ENCODE measurements at regions not wholly inside any gene's neighbourhood (a gene's known extent, or its start where the extent isn't known, plus 50 kb on each side); places are given as distances from the start of the nearest gene placed in this dataset.
"Not testable (repeated sequence)": the region's sequence is repeated elsewhere in the genome, so short reads cannot be mapped to it uniquely, and the experiment has no call there.

GRCh38 chr20:17872959-17873358 is 95.6 kb downstream of the SNX5 start:
- no peak for DNase-seq

DNA sequence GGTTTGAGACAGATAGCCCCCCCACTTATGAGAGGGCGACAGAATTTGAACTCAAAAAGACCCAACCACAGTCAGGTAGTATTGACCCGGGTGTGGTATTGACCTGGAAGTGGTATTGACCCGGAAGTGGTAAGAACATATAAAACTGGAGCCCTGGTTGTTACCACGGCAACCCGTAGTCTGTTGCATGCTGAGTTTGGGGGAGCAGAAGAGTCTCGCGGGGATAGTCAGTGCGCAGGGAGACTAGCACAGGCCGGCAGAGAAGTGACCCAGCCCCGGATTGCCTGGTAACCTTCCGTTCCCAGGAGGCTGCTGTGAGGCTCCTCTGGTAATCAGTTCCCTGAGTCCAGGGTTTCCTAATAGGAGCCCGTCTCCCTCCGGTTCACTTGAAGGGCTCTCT is 96.2 kb downstream of the SNX5 start:
- DNase-seq, result no peak

- no peak for DNase-seq
These were observed 96.7 kb downstream of the SNX5 start for GRCh38 chr20:17871886-17872285.

- DNase-seq, result no peak
These were observed 97.4 kb downstream of the SNX5 start for GRCh38 chr20:17871181-17871580.

DNA sequence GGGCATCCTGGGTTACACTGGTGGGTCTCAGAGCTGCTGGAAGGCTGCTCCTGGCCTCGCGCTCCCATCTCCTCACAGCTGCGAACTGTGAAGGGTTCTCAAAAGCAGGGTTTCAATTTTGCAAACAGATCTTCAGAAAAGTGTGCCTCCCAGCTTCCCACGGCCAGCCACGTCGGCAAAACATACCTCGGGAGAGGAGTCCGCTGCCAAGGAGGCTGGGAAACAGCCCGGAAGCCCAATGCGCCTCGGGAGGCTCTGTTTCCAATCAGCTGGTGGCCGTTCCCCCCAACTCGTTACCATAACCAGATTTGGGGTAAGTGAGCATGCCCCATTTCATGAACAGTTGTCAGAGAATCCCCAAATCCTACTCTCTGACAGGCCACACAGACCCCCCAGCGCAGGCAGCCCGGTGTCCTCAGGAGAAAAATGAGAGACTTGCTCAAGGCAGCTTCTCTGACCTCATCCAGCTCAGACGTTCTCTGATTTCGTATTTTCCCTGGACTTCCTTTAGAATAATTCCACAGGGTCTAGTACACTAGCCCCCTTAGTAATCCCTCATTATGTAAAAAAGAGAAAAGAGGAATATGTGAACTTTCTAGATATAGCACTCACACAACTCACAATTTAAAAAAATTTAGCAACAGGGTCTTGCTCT is 98.4 kb downstream of the SNX5 start:
- DNase-seq, result no peak

DNA sequence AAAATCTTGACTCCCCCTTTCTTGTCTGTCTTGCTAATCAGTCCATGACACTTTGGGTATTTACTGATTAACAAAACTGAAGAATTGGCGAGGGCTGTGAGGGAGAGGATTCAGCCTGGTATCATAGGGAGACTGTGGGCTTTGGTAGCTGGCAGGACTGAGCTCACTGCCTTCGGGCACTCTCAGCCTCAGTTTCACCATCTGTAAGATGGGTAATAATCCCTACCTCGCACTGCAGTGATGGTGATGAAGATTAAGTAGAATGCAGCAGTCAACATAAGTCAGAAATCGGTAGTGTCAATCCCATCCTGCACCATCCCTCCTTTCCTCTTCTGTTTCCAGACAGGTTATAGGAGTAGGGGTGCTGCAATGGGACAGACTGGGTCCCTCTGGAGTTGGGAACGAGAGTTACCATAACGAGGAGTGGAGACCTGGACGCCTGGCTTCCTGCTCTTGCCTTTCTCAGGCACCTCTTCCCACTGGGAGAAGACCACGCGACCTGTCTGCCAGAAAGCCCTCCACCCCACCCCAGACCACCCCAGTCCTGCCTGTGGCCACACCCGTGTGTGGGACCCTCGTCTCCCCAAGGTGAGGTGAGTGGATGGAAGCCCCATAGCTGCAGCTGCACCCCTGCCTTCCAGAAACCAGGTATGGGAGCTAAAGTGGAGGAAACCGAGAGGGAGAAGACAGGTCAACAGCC is 99.1 kb downstream of the SNX5 start:
- no peak for DNase-seq

DNA sequence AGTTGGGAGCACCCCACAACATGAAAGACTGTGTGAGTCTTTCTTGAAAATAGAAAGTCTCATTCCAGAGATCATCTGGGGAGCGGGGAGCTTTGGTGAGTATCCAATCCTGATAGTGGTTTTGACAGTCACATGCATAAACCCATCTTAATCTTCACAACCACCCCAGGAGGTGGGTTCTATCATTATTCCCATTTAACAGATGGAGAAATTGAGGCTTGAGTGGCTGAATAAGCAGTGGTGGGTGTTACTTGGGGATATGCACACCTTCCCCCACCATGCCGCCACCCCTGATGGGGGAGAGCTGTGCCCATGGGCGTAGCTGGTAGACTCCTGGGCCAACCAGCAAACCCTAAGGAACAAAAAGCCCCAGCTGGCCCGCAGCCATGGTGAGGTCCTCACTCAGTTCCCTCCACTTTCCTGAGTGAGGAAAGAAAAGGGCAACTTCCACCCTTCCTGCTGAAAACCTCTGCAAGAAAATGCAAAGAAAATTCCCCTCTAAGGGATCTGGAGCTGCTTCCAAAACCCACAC is 99.8 kb downstream of the SNX5 start:
- no peak for DNase-seq

DNA sequence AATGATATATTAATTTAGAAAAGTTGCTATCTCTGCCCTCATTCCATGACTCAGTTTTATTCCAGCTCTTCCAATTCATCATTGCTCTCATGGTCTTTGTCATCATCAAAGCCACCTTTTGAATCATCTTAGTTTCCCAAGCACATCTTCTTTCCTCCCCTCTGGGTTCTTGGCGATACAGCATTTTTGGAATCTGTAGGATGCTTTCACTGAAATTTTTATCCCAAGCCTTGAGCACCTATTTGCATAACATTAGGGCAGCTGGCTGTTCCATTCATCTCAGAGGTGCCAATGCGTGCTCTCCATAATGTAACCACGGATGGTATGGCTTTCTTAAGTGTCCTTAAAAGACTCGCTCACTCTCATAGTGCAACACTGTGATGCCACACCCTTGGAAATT is 100.4 kb downstream of the SNX5 start:
- no peak for DNase-seq

GRCh38 chr20:17867131-17867925 is 101.3 kb downstream of the SNX5 start:
- DNase-seq, result no peak

GRCh38 chr20:17866234-17867001 is 102.2 kb downstream of the SNX5 start:
- DNase-seq, result no peak

DNA sequence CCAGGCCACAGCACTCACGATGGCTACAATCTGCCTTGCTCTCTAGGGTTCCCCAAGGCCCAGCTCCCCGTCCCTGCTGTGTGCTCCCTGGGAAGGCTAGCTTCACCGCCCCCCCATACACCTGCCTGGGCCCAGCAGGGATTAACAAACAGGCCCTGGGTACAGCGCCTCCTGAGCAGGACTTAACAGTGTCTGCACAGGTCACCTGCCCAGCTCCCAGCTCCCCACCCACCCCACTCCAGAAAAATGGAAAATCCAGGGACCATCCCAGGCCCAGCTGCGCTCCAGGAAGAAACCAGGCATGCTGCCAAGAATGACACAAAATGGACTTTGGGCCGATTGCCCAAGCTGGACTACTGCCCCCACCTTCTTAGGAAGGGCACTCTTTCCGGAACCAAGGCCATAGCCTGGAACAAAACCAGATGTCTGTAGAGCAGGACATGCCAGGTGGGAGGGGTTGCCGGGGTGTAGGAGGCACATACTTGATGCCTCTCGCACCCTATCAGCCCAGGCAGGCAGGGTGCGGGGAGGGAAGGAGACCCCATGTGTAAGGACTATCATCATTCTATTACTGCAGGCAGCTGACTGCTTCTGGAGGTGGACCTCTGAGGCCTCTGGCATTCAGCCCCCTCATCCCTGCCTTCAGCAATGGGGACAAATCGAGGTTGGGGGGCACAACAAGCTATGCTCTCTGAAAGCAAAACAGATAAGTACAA is 104.9 kb downstream of the SNX5 start:
- no peak for DNase-seq

DNA sequence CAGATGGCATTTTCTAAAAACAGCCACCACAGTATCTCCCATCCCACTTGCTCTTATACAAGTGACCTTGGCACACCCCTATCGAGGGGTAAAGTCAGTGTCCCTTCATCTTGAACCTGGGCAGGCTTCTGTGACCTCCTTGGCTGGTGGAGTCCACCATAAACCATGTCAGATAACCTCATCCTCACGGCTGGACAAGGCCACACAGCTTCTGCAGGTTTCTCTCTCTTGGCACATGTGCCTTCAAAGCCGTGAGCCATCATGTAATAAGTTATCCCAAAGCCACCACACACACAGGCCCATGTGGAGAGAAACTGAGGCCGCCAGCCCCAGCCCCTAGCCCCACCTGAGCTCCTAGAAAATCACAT is 105.4 kb downstream of the SNX5 start:
- no peak for DNase-seq

- DNase-seq, result no peak
These were observed 106.4 kb downstream of the SNX5 start for GRCh38 chr20:17862171-17862570.

DNA sequence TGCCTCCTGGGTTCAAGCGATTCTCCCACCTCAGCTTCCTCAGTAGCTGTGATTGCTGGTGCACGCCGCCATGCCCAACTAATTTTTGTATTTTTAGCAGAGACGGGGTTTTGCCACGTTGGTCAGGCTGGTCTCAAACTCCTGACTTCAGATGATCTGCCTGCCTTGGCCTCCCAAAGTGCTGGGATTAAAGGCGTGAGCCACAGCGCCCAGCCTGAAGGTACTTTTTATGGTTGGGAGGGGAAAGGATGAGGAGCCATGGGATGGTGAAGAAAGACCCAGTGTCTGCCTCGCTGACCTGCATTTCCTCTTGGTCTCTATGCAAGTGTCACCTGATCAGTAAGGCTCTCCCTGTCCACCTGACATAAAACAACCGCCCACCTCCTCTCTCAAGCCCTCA is 107.0 kb downstream of the SNX5 start:
- not testable (repeated sequence) for DNase-seq

- DNase-seq, result no peak
These were observed 108.0 kb downstream of the SNX5 start for GRCh38 chr20:17860301-17861197.

- peak; percentile 24 for DNase-seq
These were observed 108.9 kb downstream of the SNX5 start for GRCh38 chr20:17859616-17860232.

- no peak for DNase-seq
These were observed 109.5 kb downstream of the SNX5 start for GRCh38 chr20:17859002-17859615.

DNA sequence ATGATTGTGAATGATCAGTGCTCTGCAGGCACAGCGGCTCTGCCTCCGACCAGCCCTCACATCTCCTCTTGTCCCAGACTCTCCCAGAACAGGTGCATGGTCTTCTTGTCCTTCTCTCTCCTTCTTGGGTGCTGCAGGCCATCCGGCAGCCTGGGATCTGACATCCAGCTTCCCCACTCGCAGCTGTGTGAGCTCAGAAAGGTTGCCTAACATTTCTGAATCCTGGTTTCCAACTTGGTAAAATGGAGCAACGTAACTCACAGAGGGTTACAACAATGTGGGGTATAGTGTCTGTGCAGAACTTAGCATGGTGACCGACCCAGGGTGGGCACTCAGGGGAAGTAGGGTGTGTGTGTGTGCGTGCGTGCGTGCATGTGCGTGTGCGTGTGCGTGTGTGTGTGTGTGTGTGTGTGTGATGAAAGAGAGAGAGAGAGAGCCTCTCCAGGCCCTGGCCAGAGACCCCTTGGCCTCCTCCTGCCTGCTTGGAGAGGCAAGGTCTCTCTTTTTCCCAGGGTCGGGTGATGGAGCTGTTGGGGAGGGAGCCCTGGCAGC is 110.1 kb downstream of the SNX5 start:
- DNase-seq, result no peak

GRCh38 chr20:17857639-17858449 is 110.8 kb downstream of the SNX5 start:
- DNase-seq, result no peak
